NCI-H2081 treated with DMSO at 0.1 percent for 48 hours (cell line): ENCODE measurements at regions not wholly inside any gene's neighbourhood (a gene's known extent, or its start where the extent isn't known, plus 50 kb on each side); places are given as distances from the start of the nearest gene placed in this dataset.

Experiments
- DNase-seq: peaks from one replicate; lab custom pipeline; 2025; lab: John Stamatoyannopoulos, UW

- no peak for DNase-seq
Observed at GRCh38 chr6:154561750-154562149, 51.3 kb upstream of the CNKSR3 start.

DNA sequence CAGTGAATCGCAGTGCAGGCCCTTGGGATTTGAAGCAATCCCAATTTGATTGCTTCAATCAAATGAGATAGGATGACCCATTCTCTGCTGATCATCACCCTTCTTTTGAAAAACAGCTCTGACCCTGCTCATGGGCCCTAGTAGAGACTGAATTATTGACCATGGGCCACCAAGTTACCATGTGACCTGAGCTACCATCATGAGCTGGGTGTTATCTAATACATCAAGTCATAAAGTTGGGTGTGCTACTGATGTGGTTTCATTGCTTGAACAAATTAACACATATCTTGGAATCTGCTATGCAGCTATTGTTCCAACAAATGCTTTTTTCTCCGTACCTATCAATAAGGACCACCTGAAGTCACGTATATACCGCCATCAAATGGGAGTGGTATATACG lies 54.8 kb upstream of the CNKSR3 start:
- DNase-seq, result no peak

GRCh38 chr6:154566866-154567265 lies 56.4 kb upstream of the CNKSR3 start:
- DNase-seq, result no peak

- peak; percentile 39 for DNase-seq
Observed at GRCh38 chr6:154567695-154568220, 57.3 kb upstream of the CNKSR3 start.

- DNase-seq, result no peak
Observed at GRCh38 chr6:154569156-154569862, 58.8 kb upstream of the CNKSR3 start.

DNA sequence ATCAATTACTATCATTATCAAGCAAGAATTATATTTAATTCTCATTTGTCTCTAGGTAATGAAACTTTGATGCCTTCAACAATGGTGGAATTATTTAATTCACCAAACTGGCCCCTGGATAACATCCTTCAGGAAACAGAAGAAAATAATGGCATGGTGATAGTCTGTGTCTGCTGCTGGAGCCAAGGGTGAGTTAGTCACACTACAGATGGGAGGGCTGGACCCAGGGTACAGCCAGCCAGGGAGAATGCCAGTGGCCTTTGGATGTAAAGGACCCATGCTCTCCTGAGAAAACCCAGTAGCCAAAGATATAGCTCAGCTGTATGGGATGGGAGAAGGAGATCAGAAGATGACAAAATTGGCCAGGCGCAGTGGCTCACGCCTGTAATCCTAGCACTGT lies 60.0 kb upstream of the CNKSR3 start:
- DNase-seq, result no peak

DNA sequence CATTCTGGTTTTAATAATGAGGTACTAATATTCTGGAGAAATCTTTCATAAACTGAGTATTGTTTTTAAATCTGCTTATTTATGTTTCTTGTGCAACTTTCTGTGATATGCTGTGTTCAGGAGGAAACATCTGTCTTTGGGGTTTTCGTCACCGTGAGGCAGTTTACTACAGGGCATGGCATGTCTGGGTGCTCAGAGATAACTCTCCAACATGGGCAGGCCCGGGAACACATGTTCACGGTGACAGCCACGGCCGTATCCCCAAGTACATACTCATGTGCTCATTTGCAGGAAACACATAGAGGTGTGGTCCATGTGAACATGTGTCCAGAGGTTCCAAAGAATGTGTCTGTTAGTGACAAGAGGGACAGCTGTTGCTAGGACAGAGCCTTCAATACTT lies 62.1 kb upstream of the CNKSR3 start:
- DNase-seq, result no peak

- DNase-seq, result no peak
Observed at GRCh38 chr6:154578004-154578559, 67.6 kb upstream of the CNKSR3 start.

- no peak for DNase-seq
Observed at GRCh38 chr6:154579046-154579445, 68.6 kb upstream of the CNKSR3 start.

DNA sequence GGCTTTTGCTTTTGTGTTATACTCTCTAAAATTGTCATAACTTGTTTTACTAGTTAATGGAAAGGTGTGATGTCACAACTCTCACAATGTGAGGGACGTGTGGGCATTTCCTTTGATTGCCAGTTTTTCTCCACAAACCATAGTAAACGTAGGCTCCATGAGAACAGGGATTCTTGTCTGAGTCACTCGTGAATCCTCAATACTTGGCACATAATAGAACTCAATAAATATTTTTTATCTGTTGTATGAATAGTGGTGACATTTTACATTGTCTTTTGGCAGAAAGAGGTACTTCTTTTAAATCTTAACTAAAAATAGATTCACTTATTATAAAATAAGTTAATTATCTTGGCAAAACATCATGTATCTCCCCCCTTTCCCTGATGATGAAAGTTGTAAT lies 69.0 kb upstream of the CNKSR3 start:
- no peak for DNase-seq

DNA sequence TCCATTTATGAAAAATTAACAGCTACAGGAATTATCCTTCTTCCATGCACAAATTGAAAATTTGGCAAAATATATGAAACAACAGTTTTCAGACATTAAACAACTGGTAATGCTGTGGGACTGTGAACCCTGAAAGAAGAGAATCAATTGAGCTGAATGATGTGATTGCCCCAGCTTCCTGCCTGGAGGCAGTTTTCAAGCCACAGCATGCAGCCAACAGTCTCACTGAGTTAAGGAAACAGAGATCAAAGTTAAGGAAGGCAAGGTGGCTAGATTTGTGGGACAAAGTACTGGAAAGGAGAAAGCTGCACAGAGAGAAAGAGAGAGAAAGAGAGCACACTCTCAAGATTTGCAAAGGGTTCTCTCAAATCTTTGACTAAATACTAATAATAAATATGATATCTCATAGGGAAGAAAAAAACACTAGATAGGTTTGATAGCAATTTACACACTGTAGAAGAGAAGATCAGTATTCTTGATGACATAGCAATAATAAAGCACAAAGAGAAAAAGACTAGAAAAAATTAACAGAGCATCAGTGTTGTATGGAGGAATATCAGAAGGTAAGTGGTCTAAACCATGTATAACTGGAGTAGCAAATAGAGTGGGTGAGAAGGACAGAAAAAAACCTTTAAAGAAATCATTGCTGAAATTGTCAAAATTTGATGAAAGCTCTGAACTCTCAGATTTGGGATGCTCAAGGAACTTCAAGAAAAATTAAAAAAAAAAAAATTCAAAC lies 70.1 kb upstream of the CNKSR3 start:
- DNase-seq, result no peak

GRCh38 chr6:154582696-154583095 lies 72.2 kb upstream of the CNKSR3 start:
- DNase-seq, result no peak

DNA sequence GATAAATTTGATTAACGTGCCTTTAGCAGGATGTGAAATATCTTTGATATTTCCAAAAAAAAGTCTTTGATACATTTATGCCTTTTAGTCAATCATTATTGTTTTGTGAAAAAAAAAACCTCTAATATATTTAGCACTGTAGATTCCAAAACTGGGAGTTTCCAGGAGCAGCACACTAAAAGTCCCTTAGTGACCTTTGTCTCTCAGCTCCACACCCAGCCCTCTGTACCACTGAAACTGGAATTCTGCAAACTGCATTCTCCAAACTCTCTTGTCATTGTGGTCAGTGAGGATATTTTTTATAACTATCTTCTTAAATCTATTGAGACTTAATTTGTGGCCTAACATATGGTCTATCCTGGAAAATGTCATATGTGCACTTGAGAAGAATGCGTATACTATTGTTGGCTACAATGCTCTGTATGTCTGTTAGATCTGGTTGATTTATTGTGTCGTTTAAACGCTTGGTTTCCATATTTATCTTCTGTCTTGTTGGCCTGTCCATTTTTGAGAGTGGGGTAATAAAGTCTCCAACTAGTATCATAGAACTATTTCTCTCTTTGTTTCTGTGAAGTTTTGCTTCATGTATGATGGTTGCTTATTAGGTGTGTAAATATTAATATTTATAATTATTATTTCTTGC lies 73.2 kb upstream of the CNKSR3 start:
- DNase-seq, result no peak

GRCh38 chr6:154590756-154591155 lies 80.3 kb upstream of the CNKSR3 start:
- peak; percentile 98 for DNase-seq

GRCh38 chr6:154591234-154591633 lies 80.7 kb upstream of the CNKSR3 start:
- no peak for DNase-seq

- no peak for DNase-seq
Observed at GRCh38 chr6:154592199-154592860, 81.8 kb upstream of the CNKSR3 start.

GRCh38 chr6:154593122-154593521 lies 82.6 kb upstream of the CNKSR3 start:
- DNase-seq, result peak; percentile 32

- DNase-seq, result no peak
Observed at GRCh38 chr6:154594496-154595198, 84.2 kb upstream of the CNKSR3 start.

DNA sequence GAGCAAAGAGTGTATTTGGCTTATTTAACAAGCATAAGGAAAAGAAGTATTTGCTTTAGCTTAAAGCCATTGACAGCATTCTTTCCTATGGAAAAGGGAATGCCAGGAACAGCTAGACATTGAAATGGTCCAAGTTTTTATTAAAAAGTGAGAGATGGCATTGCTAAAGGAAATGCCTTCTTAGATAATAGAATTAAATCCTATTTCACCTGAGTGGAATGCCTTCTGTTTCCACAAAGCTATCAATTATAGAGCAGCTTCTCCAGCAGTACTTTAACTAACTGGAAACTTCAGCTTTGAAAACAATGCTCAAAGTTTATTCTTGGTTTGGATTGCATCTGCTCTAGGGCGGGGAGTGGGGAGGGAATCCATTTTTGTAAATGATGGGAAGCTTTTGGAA lies 85.1 kb upstream of the CNKSR3 start:
- no peak for DNase-seq

GRCh38 chr6:154596009-154596408 lies 85.5 kb upstream of the CNKSR3 start:
- no peak for DNase-seq

GRCh38 chr6:154596701-154597100 lies 86.2 kb upstream of the CNKSR3 start:
- no peak for DNase-seq
